D721Med (cell line): ENCODE measurements at regions not wholly inside any gene's neighbourhood (a gene's known extent, or its start where the extent isn't known, plus 50 kb on each side); places are given as distances from the start of the nearest gene placed in this dataset.
A peak's percentile ranks its signal among the peaks of the same experiment; 100 is the strongest.
"Not testable (repeated sequence)": the region's sequence is repeated elsewhere in the genome, so short reads cannot be mapped to it uniquely, and the experiment has no call there.

Experiments used
- DNase-seq: peaks from one replicate; pipeline ENCODE4 v3.0.0; 2011; ENCODE audit warnings: low spot score; ENCODE audit not compliant: insufficient read length
- FAIRE-seq: peaks from 2 replicates; lab custom pipeline; 2011; peaks lifted over from hg19 to GRCh38; lab: Jason Lieb, UNC
- TF ChIP-seq, protein P1 (sequence below): IDR thresholded peaks from 2 replicates; pipeline ENCODE4 v1.5.1; 2012; ENCODE audit warnings: mild to moderate bottlenecking, control low read depth; ENCODE audit not compliant: insufficient read depth; ENCODE audit errors: missing control alignments

DNA sequence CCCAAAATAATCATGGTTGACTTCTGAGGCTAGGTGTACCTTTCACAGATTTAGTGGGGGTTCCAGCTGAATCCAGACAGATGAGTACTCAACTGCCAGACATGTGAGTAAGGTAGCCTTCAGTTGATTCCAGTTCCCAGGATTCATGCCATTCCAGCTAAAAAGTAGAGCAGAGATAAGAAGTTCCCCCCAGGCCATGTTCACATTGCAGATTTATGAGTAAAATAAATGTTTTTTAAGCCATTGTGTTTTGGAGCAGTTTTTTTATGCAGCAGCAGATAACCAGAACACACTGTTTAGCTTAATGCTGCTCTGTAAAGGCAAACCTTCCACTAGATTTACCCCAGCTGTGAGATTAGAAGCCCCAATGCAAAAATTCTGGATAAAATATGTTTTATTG lies 245.0 kb downstream of the RFPL4B start:
- FAIRE-seq, result no peak
- no peak for DNase-seq
- TF ChIP-seq, protein P1, sequence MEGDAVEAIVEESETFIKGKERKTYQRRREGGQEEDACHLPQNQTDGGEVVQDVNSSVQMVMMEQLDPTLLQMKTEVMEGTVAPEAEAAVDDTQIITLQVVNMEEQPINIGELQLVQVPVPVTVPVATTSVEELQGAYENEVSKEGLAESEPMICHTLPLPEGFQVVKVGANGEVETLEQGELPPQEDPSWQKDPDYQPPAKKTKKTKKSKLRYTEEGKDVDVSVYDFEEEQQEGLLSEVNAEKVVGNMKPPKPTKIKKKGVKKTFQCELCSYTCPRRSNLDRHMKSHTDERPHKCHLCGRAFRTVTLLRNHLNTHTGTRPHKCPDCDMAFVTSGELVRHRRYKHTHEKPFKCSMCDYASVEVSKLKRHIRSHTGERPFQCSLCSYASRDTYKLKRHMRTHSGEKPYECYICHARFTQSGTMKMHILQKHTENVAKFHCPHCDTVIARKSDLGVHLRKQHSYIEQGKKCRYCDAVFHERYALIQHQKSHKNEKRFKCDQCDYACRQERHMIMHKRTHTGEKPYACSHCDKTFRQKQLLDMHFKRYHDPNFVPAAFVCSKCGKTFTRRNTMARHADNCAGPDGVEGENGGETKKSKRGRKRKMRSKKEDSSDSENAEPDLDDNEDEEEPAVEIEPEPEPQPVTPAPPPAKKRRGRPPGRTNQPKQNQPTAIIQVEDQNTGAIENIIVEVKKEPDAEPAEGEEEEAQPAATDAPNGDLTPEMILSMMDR, result no peak

DNA sequence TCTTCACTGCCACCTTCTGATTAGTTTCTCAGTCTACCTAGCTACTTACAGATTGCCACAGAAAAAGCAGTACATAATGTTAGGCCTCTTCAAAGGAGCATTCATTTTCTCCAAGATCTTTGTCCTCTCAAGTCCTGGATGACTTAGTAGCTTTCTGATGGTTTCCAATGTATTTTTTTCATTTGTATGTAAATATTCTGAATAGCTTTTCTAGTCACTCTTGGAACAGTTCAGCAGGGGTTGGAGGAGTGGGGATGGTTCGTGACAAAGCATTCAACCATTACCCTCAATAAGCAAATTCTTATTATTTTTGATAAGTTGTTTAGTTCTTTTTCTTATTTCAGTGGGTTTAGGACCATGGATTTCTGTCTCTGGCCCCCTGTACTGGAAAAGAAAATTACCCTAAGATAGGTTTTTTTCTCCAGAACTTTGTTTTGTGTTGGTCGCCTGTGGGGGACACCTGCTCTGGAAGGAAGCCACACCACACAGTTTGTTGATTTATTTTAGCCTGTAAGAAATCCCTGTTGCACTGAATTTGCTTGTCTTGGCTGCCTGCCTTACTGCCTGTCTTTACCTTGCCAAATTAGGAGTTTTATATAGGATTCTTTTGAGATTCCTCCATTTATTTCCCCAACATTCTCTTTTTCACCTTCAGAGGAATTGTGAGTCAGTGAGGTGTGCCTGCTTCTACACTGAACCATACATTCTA lies 247.9 kb downstream of the RFPL4B start:
- no peak for DNase-seq
- TF ChIP-seq, protein P1, result no peak
- no peak for FAIRE-seq

DNA sequence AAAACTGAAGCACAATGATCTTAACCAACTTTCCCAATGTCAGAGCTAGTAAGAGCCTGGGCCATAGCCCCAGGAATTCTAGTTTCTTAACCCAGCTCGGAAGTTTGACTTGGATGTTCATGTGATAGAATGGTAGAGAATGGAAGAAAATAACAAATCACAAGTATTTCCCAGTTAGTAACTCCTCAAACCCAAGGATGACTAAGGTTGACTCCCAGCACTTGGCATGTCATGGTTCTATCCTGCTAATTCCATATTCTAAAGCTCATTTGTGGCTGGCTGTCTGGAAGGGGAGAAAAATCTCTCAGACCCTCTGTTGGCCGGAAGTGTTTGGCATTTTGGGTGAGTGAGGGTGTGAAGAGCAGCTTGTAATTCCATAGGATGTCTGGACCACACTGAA lies 248.7 kb downstream of the RFPL4B start:
- DNase-seq, result no peak

DNA sequence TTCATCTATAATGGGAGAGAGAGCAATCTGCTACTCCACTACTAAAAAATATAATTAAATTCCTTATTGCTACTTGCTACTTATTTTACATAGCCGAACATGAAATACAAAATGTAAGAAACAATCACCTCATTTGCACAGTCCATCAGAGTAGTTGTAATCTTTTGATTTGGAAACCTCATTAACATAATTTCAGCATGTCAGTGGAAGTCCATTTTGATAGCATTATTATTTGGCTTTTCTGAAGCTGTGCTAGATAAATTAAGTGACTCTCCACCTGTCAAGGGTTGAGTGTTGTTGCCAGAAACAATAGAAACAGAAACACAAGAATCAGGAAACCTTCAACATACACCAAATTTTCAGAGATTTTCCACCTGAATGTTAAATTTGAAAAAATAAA lies 250.0 kb downstream of the RFPL4B start:
- peak; percentile 6 for FAIRE-seq
- TF ChIP-seq, protein P1, result no peak
- no peak for DNase-seq

More for the DNA sequence above, 248.7 kb downstream of the RFPL4B start:
- TF ChIP-seq, protein P1, result no peak
- FAIRE-seq, result no peak

DNA sequence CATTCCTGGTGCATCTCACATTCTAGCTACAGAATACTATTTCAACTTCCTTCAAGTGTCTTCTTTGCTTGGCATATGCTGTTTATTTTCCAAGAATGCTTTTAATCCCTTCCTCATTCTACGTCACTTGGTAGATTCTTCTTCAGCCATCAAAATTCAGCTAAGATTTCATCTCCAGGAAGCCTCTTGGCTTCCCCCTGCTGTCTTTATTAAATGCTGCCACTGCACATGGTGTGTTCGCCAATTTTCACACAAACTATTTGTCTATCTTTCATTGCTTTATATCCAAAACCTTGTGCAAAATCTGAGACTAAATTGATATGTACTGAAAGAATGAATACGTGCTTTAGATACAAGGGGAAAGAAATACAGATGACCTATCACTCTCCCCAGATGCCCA lies 253.0 kb downstream of the RFPL4B start:
- TF ChIP-seq, protein P1, result no peak
- no peak for FAIRE-seq
- DNase-seq, result no peak

DNA sequence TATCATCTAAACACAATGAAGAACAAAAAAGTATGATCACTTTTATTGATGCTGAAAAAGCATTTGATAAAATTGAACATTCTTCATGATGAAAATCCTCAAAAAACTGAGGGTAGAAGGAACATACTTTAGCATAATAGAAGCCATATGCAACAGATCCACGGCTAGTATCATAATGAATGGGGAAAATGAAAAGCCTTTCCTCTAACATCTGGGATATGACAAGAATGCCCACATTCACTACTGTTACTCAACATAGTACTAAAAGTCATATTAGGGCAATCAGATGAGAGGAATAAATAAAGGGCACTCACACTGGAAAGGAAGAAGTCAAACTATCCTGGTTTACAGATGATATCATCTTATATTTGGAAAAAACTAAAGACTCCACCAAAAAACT lies 256.6 kb downstream of the RFPL4B start:
- TF ChIP-seq, protein P1, result no peak
- no peak for FAIRE-seq
- DNase-seq, result no peak

DNA sequence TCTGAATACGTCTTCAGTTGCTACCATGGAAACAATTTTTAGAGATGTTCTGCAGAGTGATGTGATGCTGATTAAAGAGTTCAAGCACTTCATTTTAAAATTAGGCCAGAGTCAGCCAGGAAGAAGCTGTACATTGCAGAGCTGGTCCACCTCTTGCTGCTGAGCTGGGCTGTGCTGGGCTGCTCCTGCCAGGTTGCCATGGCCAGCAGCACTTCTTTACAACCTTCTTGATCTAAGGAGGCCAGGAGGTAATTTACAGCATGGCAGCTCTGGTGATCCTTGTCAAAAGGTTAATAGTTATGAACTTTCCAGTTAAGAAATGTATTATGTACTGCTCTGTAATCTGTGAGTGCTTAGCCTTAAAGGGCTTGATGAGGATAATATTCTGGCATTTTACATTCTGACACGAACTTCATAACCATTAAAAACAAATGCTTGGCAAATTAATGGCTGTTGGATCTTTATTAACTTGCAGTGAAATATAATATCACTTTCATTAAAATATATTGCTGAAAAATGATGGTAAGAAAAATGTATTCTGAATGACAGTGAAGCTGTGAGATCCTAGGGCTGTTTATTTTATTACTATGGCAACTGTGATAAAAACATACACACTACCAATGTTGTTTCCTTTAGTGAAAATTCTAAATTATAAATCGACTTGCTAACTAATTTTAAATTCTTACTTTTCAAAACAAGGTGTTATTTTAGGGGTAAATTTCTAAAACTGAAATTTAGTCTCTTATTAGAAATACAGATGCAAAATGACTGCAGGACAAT lies 259.7 kb downstream of the RFPL4B start:
- DNase-seq (no peak), FAIRE-seq (no peak)
- TF ChIP-seq, protein P1, result no peak

DNA sequence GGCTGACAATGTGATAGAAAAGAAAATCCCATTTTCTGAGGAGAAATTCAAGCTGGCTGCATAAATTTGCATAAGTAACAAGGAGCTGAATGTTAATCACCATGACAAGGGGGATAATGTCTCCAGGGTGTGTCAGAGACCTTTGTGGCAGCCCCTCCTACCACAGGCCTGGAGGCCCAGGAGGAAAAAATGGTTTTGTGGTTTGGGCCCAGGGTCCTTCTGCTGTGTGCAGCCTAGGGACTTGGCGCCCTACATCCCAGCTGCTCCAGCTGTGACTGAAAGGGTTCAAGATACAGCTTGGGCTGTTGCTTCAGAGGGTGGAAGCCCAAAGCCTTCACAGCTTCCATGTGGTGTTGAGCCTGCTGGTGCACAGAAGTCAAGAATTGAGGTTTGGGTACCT lies 261.8 kb downstream of the RFPL4B start:
- DNase-seq, FAIRE-seq: not testable (repeated sequence)
